RWPE1 (cell line): ENCODE measurements at regions not wholly inside any gene's neighbourhood (a gene's known extent, or its start where the extent isn't known, plus 50 kb on each side); places are given as distances from the start of the nearest gene placed in this dataset.

ENCODE experiments used
- CTCF ChIA-PET: fragments of 350-600 bp; sonication (Branson Sonifier 250); formaldehyde crosslinking; extraction: SDS; loops from one replicate; lab custom pipeline; 2021; lab: Yijun Ruan, JAX
- POLR2A ChIA-PET: fragments of 400-600 bp; formaldehyde crosslinking; extraction: SDS; loops from one replicate; lab custom pipeline; 2020; ENCODE audit warnings: antibody characterized with exemption; ENCODE audit not compliant: low non-redundant PET; lab: Yijun Ruan, JAX
- DNase-seq: peaks from one replicate; pipeline ENCODE4 v3.0.0; 2012; ENCODE audit warnings: low spot score
- H3K27ac ChIP-seq: fragments of 450-650 bp; 2 replicates; pipeline ENCODE4 v1.5.1; 2017
- CTCF ChIP-seq: fragments of 450-650 bp; conservative IDR thresholded peaks from 2 replicates; pipeline ENCODE4 v1.5.1; 2017; ENCODE audit warnings: low read depth, mild to moderate bottlenecking

- ChIA-PET CTCF (no interaction called here), POLR2A (no interaction called here)
- H3K27ac ChIP-seq: no peak overlapping the region
- TF ChIP-seq CTCF: no peak
- DNase-seq: no peak
Observed at GRCh38 chr1:222093518-222093917, 351.6 kb upstream of the DUSP10 start.

- no peak for DNase-seq
- CTCF ChIA-PET: interaction anchor here (1.0 kb wide), 1 partner anchor 23 kb away, joined by 3 read pairs; no protein-coding TSS in a partner anchor
- no peak overlapping the region for H3K27ac ChIP-seq
- no peak for TF ChIP-seq CTCF
- POLR2A ChIA-PET: no interaction called here
Observed at GRCh38 chr1:222090103-222090502, 348.2 kb upstream of the DUSP10 start.

- TF ChIP-seq CTCF: no peak
- DNase-seq: no peak
- CTCF ChIA-PET: no interaction called here
- H3K27ac ChIP-seq: no peak overlapping the region
- POLR2A ChIA-PET: no interaction called here
Observed at GRCh38 chr1:222087221-222087920, 345.5 kb upstream of the DUSP10 start.

GRCh38 chr1:222084996-222085395 is 343.1 kb upstream of the DUSP10 start:
- no peak for DNase-seq
- ChIA-PET POLR2A (no interaction called here), CTCF (no interaction called here)
- no peak overlapping the region for H3K27ac ChIP-seq
- no peak for TF ChIP-seq CTCF

GRCh38 chr1:222084048-222084447 is 342.2 kb upstream of the DUSP10 start:
- TF ChIP-seq CTCF: no peak
- no peak overlapping the region for H3K27ac ChIP-seq
- DNase-seq: no peak
- POLR2A ChIA-PET: no interaction called here
- CTCF ChIA-PET: no interaction called here

GRCh38 chr1:222081859-222082258 is 340.0 kb upstream of the DUSP10 start:
- DNase-seq: no peak
- no peak for TF ChIP-seq CTCF
- ChIA-PET CTCF (no interaction called here), POLR2A (no interaction called here)
- H3K27ac ChIP-seq: no peak overlapping the region
